GM12892 (cell line): ENCODE measurements at regions not wholly inside any gene's neighbourhood (a gene's known extent, or its start where the extent isn't known, plus 50 kb on each side); places are given as distances from the start of the nearest gene placed in this dataset.

Experiments
- POLR2A ChIP-seq: IDR thresholded peaks from 2 replicates; pipeline ENCODE4 v1.6.1; 2011; ENCODE audit warnings: low read depth, low read length, control low read depth
- POLR2AphosphoS5 ChIP-seq: IDR thresholded peaks from 2 replicates; pipeline ENCODE4 v1.6.1; 2011; ENCODE audit warnings: low read depth, low read length, control low read depth
- TAF1 ChIP-seq: IDR thresholded peaks from 2 replicates; pipeline ENCODE4 v1.6.1; 2011; ENCODE audit warnings: low read depth, mild to moderate bottlenecking, control low read depth, low read length, borderline replicate concordance

DNA sequence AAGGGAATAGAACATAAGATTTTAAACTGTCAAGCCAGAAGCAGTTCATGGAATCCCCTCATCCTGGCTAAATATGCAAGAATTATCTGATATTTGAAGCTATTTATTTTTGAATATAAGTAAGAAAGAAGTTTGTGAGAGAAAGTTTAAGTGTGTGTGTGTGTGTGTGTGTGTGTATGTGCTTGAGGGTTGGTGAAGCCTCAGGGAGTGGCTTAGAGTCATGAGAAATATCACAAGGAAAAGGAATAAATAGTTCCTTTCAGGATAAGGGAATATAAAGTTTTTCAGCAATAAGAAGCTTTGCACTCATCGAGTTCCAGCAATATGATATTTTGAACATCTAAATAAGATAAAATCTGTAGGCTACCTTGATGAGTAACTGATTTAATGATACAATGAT lies 359.6 kb downstream of the MEIS1 start:
- TF ChIP-seq POLR2A (no peak), POLR2AphosphoS5 (no peak), TAF1 (no peak)
